GM21576 (cell line): ENCODE measurements at regions not wholly inside any gene's neighbourhood (a gene's known extent, or its start where the extent isn't known, plus 50 kb on each side); places are given as distances from the start of the nearest gene placed in this dataset.

Experiments
- ATAC-seq: cut with Tn5 transposase; IDR thresholded peaks from one replicate; pipeline ENCODE4 v1.9.1; 2021; ENCODE audit warnings: mild to moderate bottlenecking, moderate library complexity; ENCODE audit not compliant: unreplicated experiment

DNA sequence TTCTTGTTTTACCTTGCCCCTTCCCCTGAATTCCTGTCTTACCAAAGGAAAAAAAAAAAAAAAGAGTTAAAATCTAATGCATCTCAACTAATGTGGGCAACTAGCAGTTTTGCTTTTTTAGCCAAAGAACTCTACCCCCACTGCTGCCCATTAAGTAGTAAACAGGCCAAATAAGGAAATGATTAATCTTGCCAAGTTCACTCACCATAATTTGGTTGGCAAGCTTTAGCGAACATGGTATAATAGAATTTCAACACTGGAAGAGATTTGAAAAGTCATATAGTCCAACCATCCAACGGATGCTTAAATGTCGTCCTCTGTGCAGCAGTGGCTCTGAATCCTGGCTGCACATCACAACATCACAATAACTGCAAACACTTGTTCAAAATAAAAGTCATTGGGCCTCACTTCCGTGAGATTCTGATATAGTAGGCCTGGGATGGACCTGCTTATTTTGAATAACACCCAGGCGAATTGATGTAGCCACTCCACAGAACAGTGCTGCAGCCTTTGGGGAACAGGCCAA is 142.0 kb upstream of the UBE2E1 start:
- no peak for ATAC-seq

GRCh38 chr3:23664459-23664858 is 141.3 kb upstream of the UBE2E1 start:
- no peak for ATAC-seq

GRCh38 chr3:23665741-23666140 is 140.0 kb upstream of the UBE2E1 start:
- no peak for ATAC-seq

DNA sequence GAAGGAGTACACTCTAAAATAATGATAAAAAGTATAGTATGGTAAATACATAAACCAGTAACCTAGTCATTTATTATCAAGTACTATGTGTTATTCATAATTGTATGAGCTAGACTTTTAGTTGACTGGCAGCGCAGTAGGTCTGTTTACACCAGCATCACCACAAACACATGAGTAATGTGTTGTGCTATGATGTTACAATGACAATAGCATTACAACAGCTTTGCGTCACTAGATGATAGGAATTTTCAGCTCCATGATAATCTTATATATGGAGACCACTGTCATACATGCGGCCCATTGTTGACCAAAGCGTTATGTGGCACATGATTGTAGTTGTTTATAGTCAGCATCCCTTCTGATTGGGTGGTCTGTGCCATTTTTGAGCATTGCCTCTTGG is 138.9 kb upstream of the UBE2E1 start:
- no peak for ATAC-seq

- ATAC-seq = no peak
Measured at GRCh38 chr3:23667536-23668429, 138.0 kb upstream of the UBE2E1 start.

GRCh38 chr3:23668430-23668904 is 137.3 kb upstream of the UBE2E1 start:
- ATAC-seq = no peak

DNA sequence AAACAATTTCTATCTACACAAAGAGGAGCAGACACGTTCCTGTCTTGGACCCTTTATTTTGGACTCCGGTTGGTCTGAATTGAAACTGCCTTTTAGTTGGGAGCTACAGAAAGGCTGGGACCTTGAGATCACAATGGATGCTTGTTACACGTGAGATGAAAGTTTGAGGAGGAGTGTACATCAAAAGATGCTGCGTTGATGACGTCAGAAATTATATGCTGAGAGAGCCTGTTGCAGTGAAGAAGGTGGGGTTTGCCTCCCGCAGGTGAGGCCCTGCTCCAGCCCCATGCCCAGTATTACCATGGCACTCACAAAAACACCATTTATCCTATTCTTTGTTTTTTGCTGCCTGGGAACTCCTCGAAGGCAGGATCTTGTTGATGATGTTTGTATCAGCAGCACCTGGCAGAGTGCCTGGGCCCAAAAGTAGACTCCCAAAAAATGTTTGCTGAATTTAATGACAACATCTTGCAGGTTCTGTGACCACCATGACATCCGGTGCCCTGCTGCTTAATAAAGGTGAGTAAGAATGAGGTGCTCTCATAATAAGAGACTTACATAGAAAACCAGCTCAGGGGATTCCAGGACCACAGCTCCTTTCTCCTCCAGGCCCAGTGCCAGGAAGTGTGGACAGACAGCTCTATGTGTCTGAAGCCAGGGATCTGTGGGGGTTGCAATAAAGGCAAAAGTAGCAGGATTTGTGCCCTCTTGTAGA is 136.1 kb upstream of the UBE2E1 start:
- ATAC-seq = no peak

DNA sequence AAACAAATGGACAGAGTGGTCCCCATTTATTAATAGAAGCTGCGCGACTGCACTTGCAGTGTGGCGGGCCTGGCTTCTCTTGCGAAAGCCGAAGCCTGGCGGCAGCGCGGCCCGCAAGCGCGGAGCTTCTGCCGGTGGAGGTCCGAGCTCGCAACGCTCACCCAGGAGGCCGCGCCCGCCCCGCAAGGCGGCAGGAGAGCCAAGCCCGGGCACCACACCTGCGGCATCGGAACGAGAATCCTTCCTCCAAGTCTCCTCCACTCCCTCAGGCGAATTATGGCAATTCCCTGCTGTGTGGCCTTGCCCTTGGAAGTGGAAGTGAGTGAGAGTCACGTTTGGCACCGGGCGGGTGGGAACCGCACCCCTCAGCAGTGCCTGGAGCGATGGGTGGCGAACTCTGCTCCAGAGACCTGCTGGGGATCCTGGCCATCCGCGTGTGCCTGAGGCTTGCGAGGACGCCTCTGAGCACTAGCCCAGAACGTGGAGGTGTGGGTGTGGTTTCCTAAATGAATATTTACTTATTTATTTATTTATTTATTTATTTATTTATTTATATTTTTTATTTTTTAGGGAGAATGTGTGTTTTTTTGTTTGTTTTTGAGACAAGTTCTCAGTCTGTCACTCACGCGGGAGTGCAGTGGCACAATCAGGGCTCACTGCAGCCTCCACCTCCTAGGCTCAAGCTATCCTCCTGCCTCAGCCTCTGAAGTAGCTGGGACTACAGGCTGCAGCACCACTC is 133.7 kb upstream of the UBE2E1 start:
- ATAC-seq = no peak

GRCh38 chr3:23672628-23673027 is 133.1 kb upstream of the UBE2E1 start:
- no peak for ATAC-seq

GRCh38 chr3:23675010-23675409 is 130.7 kb upstream of the UBE2E1 start:
- ATAC-seq = no peak

DNA sequence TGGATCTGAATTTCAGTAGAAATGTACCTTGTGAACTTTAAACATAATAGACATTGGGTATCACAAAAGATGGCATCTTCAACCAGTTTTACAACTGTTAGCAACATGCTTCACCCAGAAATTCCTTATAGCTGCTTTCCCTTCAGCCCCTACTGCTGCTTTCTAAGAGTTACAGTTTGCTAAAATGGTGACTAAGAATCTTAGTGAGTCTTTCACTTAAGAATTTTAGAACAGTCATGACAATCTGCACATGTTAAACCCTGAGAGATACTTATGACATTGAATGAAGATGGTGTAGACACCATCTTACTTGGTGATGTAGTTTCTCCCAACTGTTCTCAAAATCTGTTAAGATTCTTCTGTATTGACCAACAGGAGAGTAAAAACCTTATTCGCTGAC is 129.7 kb upstream of the UBE2E1 start:
- no peak for ATAC-seq

DNA sequence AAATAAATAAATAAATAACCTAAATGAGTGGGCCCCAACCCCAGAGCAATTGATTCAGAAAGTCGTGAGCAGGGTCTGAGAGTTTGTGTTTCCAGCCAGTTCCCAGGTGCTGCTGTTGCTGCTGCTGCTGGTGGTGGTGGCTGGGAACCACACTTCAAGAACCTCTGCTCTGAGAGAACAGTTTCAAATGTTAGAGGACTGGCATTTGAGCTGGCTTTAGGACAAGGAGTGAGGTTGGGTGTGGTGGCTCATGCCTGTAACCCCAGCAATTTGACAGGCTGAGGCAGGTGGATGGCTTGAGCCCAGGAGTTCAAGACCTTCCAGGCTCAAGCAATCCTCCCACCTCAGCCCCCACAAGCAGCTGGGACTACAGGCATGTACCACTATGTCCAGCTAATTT is 123.1 kb upstream of the UBE2E1 start:
- peak; percentile 53 for ATAC-seq

GRCh38 chr3:23685541-23686258 is 120.1 kb upstream of the UBE2E1 start:
- no peak for ATAC-seq

DNA sequence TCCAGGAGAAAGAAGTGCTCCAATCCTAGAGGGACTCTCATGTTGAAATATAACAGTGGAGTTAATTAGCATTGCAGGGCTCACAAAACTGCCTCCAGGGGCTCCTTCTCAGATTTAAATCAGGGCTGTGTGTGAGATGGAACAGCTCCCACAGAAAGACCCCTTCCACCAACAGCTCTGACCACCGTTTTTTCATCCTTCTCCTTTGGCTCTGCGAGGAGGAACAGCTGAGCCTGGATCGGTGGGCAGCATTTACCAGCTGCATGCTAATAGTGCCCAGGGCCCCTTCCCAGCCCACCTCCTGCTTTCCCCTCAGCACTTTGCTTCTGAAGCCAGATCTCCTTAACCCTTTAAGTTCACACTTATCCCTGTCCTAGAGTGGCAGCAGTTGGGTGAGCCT is 119.2 kb upstream of the UBE2E1 start:
- no peak for ATAC-seq

DNA sequence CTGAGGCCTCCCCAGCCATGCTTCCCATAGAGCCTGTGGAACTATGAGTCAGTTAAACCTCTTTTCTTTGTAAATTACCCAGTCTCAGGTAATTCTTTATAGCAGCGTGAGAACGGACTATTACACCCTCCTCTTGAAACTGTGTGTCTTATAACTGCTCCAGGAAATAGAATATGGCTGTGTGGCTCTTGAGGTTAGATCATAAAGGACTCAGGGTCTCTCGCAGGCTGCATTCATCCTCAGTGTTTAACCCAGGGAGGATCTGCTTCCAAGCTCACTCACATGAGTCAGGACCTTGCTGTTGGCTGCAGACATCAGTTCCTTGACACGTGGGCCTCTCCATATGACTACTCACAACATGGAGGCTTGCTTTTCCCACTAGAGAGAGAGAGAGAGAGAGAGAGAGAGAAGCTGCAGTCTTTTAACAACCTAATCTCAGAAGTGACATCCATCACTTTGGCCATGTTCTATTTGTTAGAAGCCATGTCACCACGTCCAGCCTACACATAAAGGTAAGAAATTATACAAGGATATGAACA is 114.3 kb upstream of the UBE2E1 start:
- ATAC-seq = no peak

DNA sequence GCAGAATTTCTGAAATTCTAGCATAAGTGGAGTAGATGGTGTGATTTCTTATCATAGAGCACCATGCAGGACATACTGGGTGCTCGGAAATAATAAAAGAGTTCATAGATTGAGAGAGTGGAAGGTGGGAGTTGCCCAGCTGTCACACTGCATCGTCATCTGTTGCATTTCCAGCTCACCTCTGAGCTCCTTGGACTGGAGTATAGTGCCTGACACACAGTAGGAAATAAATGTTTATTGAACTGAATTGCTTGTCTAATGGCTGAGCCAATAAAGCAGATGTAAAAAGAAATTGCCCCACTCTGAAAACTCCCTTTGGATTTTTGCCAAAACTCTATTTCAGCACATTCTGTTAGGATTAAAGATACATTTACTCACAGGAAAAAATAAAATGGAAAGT is 108.9 kb upstream of the UBE2E1 start:
- ATAC-seq = no peak

DNA sequence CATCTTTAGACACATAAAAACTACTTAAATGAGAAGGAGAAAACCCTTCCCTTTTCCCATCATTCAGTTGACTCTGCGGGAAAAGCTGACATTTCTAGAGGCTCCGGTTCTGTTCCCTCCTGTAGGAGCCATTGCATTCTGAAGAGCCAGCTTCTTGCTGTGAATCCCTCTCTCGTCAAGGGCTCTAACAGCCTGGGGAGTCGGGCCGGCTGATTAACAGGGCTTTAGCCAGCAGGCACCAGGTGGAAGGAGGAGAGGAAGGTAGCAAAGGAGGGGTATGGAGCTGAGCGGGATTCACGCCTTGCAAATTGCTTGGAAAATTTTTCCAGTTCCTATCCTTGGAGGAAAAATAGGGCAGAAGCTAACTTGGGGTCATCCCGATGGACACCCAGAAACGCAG is 108.3 kb upstream of the UBE2E1 start:
- ATAC-seq = no peak

GRCh38 chr3:23698652-23699313 is 107.0 kb upstream of the UBE2E1 start:
- ATAC-seq = no peak

GRCh38 chr3:23700616-23701015 is 105.1 kb upstream of the UBE2E1 start:
- no peak for ATAC-seq
